Loucy (cell line): ENCODE measurements at regions not wholly inside any gene's neighbourhood (a gene's known extent, or its start where the extent isn't known, plus 50 kb on each side); places are given as distances from the start of the nearest gene placed in this dataset.

ENCODE experiments used
- H2AFZ ChIP-seq: fragments of 200-600 bp; sonication (generic); 2 replicates; pipeline ENCODE4 v1.6.0; 2016; ENCODE audit warnings: antibody characterized with exemption, mild to moderate bottlenecking, low read length, moderate library complexity
- H3F3A ChIP-seq: fragments of 200-600 bp; 2 replicates; pipeline ENCODE4 v1.6.0; 2016; ENCODE audit warnings: antibody characterized with exemption, low read depth, mild to moderate bottlenecking
- H3K27me3 ChIP-seq: fragments of 200-600 bp; sonication (generic); 2 replicates; pipeline ENCODE4 v1.6.1; 2014; ENCODE audit warnings: low read length, mild to moderate bottlenecking; ENCODE audit not compliant: insufficient read depth, poor library complexity, severe bottlenecking
- H3K36me3 ChIP-seq: fragments of 200-600 bp; sonication (generic); 2 replicates; pipeline ENCODE4 v1.6.1; 2016; ENCODE audit warnings: low read length; ENCODE audit not compliant: insufficient read depth
- H3K4me1 ChIP-seq: fragments of 200-600 bp; sonication (generic); 2 replicates; pipeline ENCODE4 v1.5.1; 2014; ENCODE audit warnings: low read length, mild to moderate bottlenecking; ENCODE audit not compliant: insufficient read depth, poor library complexity, severe bottlenecking
- H3K4me2 ChIP-seq: fragments of 200-600 bp; sonication (generic); 2 replicates; pipeline ENCODE4 v1.6.0; 2014; ENCODE audit warnings: antibody characterized with exemption, low read length, low read depth, mild to moderate bottlenecking; ENCODE audit not compliant: poor library complexity, severe bottlenecking
- H3K4me3 ChIP-seq: fragments of 200-600 bp; sonication (generic); 2 replicates; pipeline ENCODE4 v1.5.1; 2014; ENCODE audit warnings: low read length, mild to moderate bottlenecking, mixed read lengths; ENCODE audit not compliant: poor library complexity, severe bottlenecking
- H3K79me2 ChIP-seq: fragments of 200-600 bp; sonication (generic); 2 replicates; pipeline ENCODE4 v1.6.1; 2014; ENCODE audit warnings: low read length; ENCODE audit not compliant: insufficient read depth
- H3K9ac ChIP-seq: fragments of 200-600 bp; sonication (generic); 2 replicates; pipeline ENCODE4 v1.6.0; 2014; ENCODE audit warnings: mild to moderate bottlenecking, low read depth, low read length, moderate library complexity; ENCODE audit not compliant: poor library complexity, severe bottlenecking
- H3K9me2 ChIP-seq: fragments of 200-600 bp; sonication (generic); replicated peaks from 2 replicates; pipeline ENCODE4 v1.6.1; 2016; ENCODE audit warnings: low read depth, low read length, mixed read lengths
- H3K9me3 ChIP-seq: fragments of 200-600 bp; sonication (generic); 2 replicates; pipeline ENCODE4 v1.6.1; 2014; ENCODE audit warnings: mild to moderate bottlenecking, antibody characterized with exemption, low read length, low read depth; ENCODE audit not compliant: insufficient read depth
- H4K20me1 ChIP-seq: fragments of 200-600 bp; sonication (generic); 2 replicates; pipeline ENCODE4 v1.6.0; 2014; ENCODE audit warnings: antibody characterized with exemption, low read length, mild to moderate bottlenecking; ENCODE audit not compliant: insufficient read depth, poor library complexity, severe bottlenecking
- EZH2phosphoT487 ChIP-seq: fragments of 200-600 bp; IDR thresholded peaks from 2 replicates; pipeline ENCODE4 v1.6.1; 2018; ENCODE audit warnings: antibody characterized with exemption, mild to moderate bottlenecking, moderate library complexity, borderline replicate concordance
- TF ChIP-seq, protein P1 (sequence below): fragments of 200-600 bp; sonication (generic); conservative IDR thresholded peaks from 2 replicates; pipeline ENCODE4 v1.5.1; 2014; ENCODE audit warnings: mild to moderate bottlenecking, antibody characterized with exemption, low read length

DNA sequence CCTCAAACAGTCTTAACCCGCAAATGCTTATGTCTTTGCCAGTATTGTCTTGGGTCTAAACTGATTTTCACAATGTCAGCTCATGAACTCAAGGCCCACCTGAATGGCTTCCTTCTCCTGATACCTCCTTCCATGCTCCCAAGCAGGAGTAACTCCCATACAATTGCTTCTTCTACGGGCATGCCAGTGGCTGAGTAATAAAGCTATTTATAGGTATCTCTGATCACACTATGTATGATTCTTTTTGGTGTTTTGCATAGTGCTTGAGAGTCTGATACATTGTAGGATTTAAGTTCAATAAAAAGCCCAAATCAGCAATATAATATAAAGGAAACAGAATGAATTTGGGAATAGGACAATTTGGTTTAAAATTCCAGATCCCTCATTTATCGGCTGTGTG, 235.0 kb upstream of the DCN start:
- Histone ChIP-seq H3K4me3 (no peak overlapping the region), H3K4me1 (no peaks in the 10 kb centered on the region), H4K20me1 (no peaks in the 10 kb centered on the region), H3K9ac (no peak overlapping the region), H3F3A (no peaks in the 10 kb centered on the region), H3K27me3 (no peaks in the 10 kb centered on the region), H3K4me2 (no peak overlapping the region), H3K9me3 (no peaks in the 10 kb centered on the region), H3K9me2 (no peaks in the 10 kb centered on the region), H3K79me2 (no peaks in the 10 kb centered on the region), H2AFZ (no peak overlapping the region), H3K36me3 (no peaks in the 10 kb centered on the region)
- TF ChIP-seq, protein P1, sequence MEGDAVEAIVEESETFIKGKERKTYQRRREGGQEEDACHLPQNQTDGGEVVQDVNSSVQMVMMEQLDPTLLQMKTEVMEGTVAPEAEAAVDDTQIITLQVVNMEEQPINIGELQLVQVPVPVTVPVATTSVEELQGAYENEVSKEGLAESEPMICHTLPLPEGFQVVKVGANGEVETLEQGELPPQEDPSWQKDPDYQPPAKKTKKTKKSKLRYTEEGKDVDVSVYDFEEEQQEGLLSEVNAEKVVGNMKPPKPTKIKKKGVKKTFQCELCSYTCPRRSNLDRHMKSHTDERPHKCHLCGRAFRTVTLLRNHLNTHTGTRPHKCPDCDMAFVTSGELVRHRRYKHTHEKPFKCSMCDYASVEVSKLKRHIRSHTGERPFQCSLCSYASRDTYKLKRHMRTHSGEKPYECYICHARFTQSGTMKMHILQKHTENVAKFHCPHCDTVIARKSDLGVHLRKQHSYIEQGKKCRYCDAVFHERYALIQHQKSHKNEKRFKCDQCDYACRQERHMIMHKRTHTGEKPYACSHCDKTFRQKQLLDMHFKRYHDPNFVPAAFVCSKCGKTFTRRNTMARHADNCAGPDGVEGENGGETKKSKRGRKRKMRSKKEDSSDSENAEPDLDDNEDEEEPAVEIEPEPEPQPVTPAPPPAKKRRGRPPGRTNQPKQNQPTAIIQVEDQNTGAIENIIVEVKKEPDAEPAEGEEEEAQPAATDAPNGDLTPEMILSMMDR = no peak
- TF ChIP-seq EZH2phosphoT487 = no peak

DNA sequence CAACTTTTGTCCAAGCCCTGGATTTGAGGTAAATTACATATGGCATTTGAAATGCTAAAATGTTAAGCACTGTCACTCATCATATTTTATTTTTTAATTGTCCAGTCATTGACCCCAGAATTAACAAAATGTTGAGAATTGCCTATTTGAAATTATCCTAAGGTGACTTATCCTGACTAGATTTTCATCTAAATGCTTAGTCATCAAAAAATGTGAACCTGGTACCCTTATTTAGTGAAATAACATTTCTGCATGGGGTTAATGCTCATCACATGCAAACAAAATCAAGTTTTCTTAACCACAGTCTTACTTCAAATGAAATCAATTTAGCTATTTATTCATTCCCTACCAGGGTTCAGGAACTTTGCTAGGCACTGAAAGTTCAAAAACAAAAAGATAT, 232.0 kb upstream of the DCN start:
- Histone ChIP-seq H3K27me3 (no peaks in the 10 kb centered on the region), H3F3A (no peaks in the 10 kb centered on the region), H3K9ac (no peak overlapping the region), H3K36me3 (no peaks in the 10 kb centered on the region), H3K4me2 (no peak overlapping the region), H3K4me3 (no peak overlapping the region), H4K20me1 (no peaks in the 10 kb centered on the region), H3K9me2 (no peaks in the 10 kb centered on the region), H3K4me1 (no peaks in the 10 kb centered on the region), H2AFZ (no peak overlapping the region), H3K9me3 (no peaks in the 10 kb centered on the region), H3K79me2 (no peaks in the 10 kb centered on the region)
- TF ChIP-seq EZH2phosphoT487 = no peak
- TF ChIP-seq, protein P1 = no peak

DNA sequence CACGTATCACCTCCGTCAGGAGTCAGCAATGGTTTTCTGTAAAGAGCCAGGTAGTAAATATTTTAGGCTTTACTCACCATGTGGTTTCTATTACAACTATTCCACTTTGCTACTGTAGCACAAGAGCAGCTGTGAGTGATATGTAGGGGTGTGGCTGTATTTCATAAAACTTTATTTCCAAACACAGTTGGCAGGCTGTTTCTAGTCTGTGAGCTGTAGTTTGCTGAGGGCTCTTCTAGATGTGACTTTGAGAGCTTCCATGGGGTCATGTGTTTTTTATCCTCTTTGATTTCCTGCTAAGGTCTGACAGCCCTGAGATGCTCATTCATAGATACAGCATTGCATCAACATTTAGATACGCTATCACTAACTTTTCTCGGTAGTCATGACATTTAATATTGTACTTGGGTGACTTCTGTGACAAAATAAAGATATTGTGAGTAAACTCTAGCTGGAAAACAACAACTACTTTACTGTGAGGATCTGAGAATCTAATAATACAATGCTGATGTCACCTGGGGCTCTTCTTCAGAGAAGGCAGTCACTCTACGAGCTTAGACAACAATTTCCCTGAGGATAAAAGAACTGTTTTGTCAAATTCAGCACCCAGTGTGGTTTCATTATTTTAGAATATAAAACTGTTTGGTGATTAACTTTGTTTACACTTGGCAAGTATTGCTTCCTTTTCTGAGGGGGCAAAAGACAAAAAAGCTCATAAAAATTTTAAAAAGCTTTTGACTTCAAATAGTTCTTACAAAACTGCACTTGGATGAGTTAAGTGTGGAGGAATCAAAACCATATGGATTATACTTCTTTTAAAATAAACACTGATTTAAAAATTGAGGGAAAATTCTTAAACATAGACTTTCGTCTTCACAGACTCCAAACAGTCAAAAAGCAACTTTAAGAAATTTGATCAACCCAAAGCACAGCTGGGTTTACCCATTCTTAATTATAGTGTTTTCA, 231.2 kb upstream of the DCN start:
- no peaks in the 10 kb centered on the region for H3K79me2 ChIP-seq
- H3K4me1 ChIP-seq = no peaks in the 10 kb centered on the region
- no peaks in the 10 kb centered on the region for H3K9me2 ChIP-seq
- no peaks in the 10 kb centered on the region for H3K27me3 ChIP-seq
- H3K9ac ChIP-seq = no peak overlapping the region
- no peak overlapping the region for H3K4me3 ChIP-seq
- H2AFZ ChIP-seq = no peak overlapping the region
- no peaks in the 10 kb centered on the region for H3K36me3 ChIP-seq
- no peaks in the 10 kb centered on the region for H3K9me3 ChIP-seq
- no peaks in the 10 kb centered on the region for H3F3A ChIP-seq
- no peak overlapping the region for H3K4me2 ChIP-seq
- H4K20me1 ChIP-seq = no peaks in the 10 kb centered on the region
- no peak for TF ChIP-seq EZH2phosphoT487
- TF ChIP-seq, protein P1 = no peak
